OCI-LY1 (cell line): ENCODE measurements at regions not wholly inside any gene's neighbourhood (a gene's known extent, or its start where the extent isn't known, plus 50 kb on each side); places are given as distances from the start of the nearest gene placed in this dataset.

Experiments used
- H2AFZ ChIP-seq: fragments of 200-600 bp; sonication (generic), shearing (Covaris generic); 2 replicates; pipeline ENCODE4 v1.6.0; 2014; ENCODE audit warnings: antibody characterized with exemption, mild to moderate bottlenecking, low read length
- H3F3A ChIP-seq: fragments of 200-600 bp; sonication (generic), shearing (Covaris generic); 2 replicates; pipeline ENCODE4 v1.6.0; 2014; ENCODE audit warnings: mild to moderate bottlenecking, antibody characterized with exemption, low read length, moderate library complexity; ENCODE audit not compliant: insufficient read depth
- H3K27ac ChIP-seq: fragments of 200-600 bp; sonication (generic); 2 replicates; pipeline ENCODE4 v1.5.1; 2014; ENCODE audit warnings: low read length, mixed run types, mild to moderate bottlenecking, low read depth; ENCODE audit not compliant: poor library complexity, severe bottlenecking
- H3K27me3 ChIP-seq: fragments of 200-600 bp; sonication (generic); 2 replicates; pipeline ENCODE4 v1.6.0; 2014; ENCODE audit warnings: antibody characterized with exemption, mild to moderate bottlenecking, low read length, moderate library complexity; ENCODE audit not compliant: insufficient read depth
- H3K36me3 ChIP-seq: fragments of 200-600 bp; sonication (generic); 2 replicates; pipeline ENCODE4 v1.6.1; 2014; ENCODE audit warnings: mild to moderate bottlenecking, antibody characterized with exemption, low read length, moderate library complexity, mixed read lengths; ENCODE audit not compliant: insufficient read depth
- H3K4me1 ChIP-seq: fragments of 200-600 bp; sonication (generic); 2 replicates; pipeline ENCODE4 v1.5.1; 2014; ENCODE audit warnings: mild to moderate bottlenecking, low read length, moderate library complexity; ENCODE audit not compliant: insufficient read depth, severe bottlenecking
- H3K4me2 ChIP-seq: fragments of 200-600 bp; sonication (generic), shearing (Covaris generic); 2 replicates; pipeline ENCODE4 v1.6.1; 2014; ENCODE audit warnings: low read length
- H3K4me3 ChIP-seq: fragments of 200-600 bp; sonication (generic); 2 replicates; pipeline ENCODE4 v1.5.1; 2014; ENCODE audit warnings: low read length, low read depth, mild to moderate bottlenecking, mixed read lengths; ENCODE audit not compliant: poor library complexity, severe bottlenecking
- H3K79me2 ChIP-seq: fragments of 200-600 bp; shearing (Covaris generic); 2 replicates; pipeline ENCODE4 v1.6.1; 2016; ENCODE audit warnings: mixed run types, low read length, mixed read lengths; ENCODE audit not compliant: insufficient read depth
- H3K9ac ChIP-seq: fragments of 200-600 bp; sonication (generic), shearing (Covaris generic); 2 replicates; pipeline ENCODE4 v1.6.1; 2014; ENCODE audit warnings: mild to moderate bottlenecking, low read length, mixed read lengths
- H3K9me2 ChIP-seq: fragments of 200-600 bp; sonication (generic), shearing (Covaris generic); 2 replicates; pipeline ENCODE4 v1.6.1; 2014; ENCODE audit warnings: low read depth, mild to moderate bottlenecking, low read length, mixed read lengths
- H3K9me3 ChIP-seq: fragments of 200-600 bp; shearing (Covaris generic); 2 replicates; pipeline ENCODE4 v1.6.1; 2014; ENCODE audit warnings: low read length, mixed read lengths
- H4K20me1 ChIP-seq: fragments of 200-600 bp; sonication (generic), shearing (Covaris generic); 2 replicates; pipeline ENCODE4 v1.6.0; 2016; ENCODE audit warnings: mild to moderate bottlenecking, low read length; ENCODE audit not compliant: insufficient read depth
- CTCF ChIP-seq: fragments of 200-600 bp; sonication (generic), shearing (Covaris generic); IDR thresholded peaks from 2 replicates; pipeline ENCODE4 v1.5.1; 2017; ENCODE audit warnings: mild to moderate bottlenecking, antibody characterized with exemption, low read length, moderate library complexity, mixed read lengths
- EZH2 ChIP-seq: fragments of 200-600 bp; sonication (generic), shearing (Covaris generic); IDR thresholded peaks from 2 replicates; pipeline ENCODE4 v1.8.0; 2017; ENCODE audit warnings: borderline replicate concordance, mixed run types, mild to moderate bottlenecking, antibody characterized with exemption, low read length, moderate library complexity, mixed read lengths

GRCh38 chr5:89083791-89084190 is 200.8 kb upstream of the MEF2C start:
- Histone ChIP-seq H3K4me3 (no peak overlapping the region), H3K9ac (no peak overlapping the region), H3K27ac (no peak overlapping the region), H4K20me1 (no peaks in the 10 kb centered on the region), H3K9me2 (no peaks in the 10 kb centered on the region), H2AFZ (no peak overlapping the region), H3K79me2 (no peaks in the 10 kb centered on the region), H3K9me3 (no peaks in the 10 kb centered on the region), H3K27me3 (no peaks in the 10 kb centered on the region), H3K36me3 (no peaks in the 10 kb centered on the region), H3F3A (no peaks in the 10 kb centered on the region), H3K4me2 (no peak overlapping the region), H3K4me1 (peaks cover 15% of the 10 kb centered on the region)
- TF ChIP-seq EZH2 (no peak), CTCF (no peak)

GRCh38 chr5:89081360-89081759 is 198.4 kb upstream of the MEF2C start:
- peak overlapping the region; percentile 76 for H2AFZ ChIP-seq
- H3K9ac ChIP-seq: no peak overlapping the region
- no peak for TF ChIP-seq EZH2
- peak; percentile 37; the same call in 1 of the 2 replicates for TF ChIP-seq CTCF
- no peaks in the 10 kb centered on the region for H3K36me3 ChIP-seq
- no peak overlapping the region for H3K4me3 ChIP-seq
- H3K4me2 ChIP-seq: peak overlapping the region; percentile 15
- no peaks in the 10 kb centered on the region for H4K20me1 ChIP-seq
- H3K9me2 ChIP-seq: no peaks in the 10 kb centered on the region
- H3K79me2 ChIP-seq: no peaks in the 10 kb centered on the region
- H3F3A ChIP-seq: no peaks in the 10 kb centered on the region
- no peak overlapping the region for H3K27ac ChIP-seq
- peaks cover 15% of the 10 kb centered on the region for H3K4me1 ChIP-seq
- no peaks in the 10 kb centered on the region for H3K9me3 ChIP-seq
- no peaks in the 10 kb centered on the region for H3K27me3 ChIP-seq

- H3K4me2 ChIP-seq: peak overlapping the region; percentile 15
Measured at GRCh38 chr5:89080467-89081116, 197.6 kb upstream of the MEF2C start.

More at GRCh38 chr5:89080467-89081116, 197.6 kb upstream of the MEF2C start:
- Histone ChIP-seq H3K27ac (no peak overlapping the region), H3K79me2 (no peaks in the 10 kb centered on the region), H4K20me1 (no peaks in the 10 kb centered on the region), H3K36me3 (no peaks in the 10 kb centered on the region), H3K4me1 (peaks cover 15% of the 10 kb centered on the region), H3F3A (no peaks in the 10 kb centered on the region), H3K9ac (no peak overlapping the region), H3K27me3 (no peaks in the 10 kb centered on the region), H3K4me3 (no peak overlapping the region), H3K9me2 (no peaks in the 10 kb centered on the region), H2AFZ (peak overlapping the region; percentile 76), H3K9me3 (no peaks in the 10 kb centered on the region)
- TF ChIP-seq CTCF (no peak), EZH2 (no peak)
